GM19397 (cell line): ENCODE measurements at regions not wholly inside any gene's neighbourhood (a gene's known extent, or its start where the extent isn't known, plus 50 kb on each side); places are given as distances from the start of the nearest gene placed in this dataset.

Experiments
- ATAC-seq: cut with Tn5 transposase; IDR thresholded peaks from one replicate; pipeline ENCODE4 v1.9.1; 2021; ENCODE audit warnings: mild to moderate bottlenecking, moderate library complexity; ENCODE audit not compliant: unreplicated experiment

DNA sequence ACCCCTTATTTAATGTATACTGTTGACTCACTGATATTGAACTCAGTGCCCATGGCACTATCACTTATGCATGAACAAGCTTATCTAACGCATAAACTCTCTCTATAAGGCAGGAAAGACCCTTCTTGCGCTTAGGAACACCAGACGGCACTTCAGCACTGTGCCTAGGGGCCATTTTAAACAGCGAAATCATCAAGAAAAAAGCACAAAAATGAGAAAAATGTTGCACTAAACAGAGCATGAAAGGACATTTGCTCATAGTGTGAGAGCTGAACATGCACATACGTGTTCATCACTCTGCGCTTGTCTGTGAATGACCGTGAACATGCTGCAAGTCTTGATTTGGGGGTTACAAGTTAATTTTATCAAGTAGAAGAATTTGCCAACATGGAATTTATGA lies 109.6 kb downstream of the WDR11 start:
- ATAC-seq: no peak

GRCh38 chr10:120961795-120962755 lies 110.9 kb downstream of the WDR11 start:
- ATAC-seq: no peak

GRCh38 chr10:120962756-120963593 lies 111.8 kb downstream of the WDR11 start:
- no peak for ATAC-seq

- ATAC-seq: no peak
Observed at GRCh38 chr10:120963594-120964220, 112.5 kb downstream of the WDR11 start.

- ATAC-seq: no peak
Observed at GRCh38 chr10:120966657-120967045, 115.5 kb downstream of the WDR11 start.

- peak; percentile 63 for ATAC-seq
Observed at GRCh38 chr10:120969219-120969645, 118.1 kb downstream of the WDR11 start.

DNA sequence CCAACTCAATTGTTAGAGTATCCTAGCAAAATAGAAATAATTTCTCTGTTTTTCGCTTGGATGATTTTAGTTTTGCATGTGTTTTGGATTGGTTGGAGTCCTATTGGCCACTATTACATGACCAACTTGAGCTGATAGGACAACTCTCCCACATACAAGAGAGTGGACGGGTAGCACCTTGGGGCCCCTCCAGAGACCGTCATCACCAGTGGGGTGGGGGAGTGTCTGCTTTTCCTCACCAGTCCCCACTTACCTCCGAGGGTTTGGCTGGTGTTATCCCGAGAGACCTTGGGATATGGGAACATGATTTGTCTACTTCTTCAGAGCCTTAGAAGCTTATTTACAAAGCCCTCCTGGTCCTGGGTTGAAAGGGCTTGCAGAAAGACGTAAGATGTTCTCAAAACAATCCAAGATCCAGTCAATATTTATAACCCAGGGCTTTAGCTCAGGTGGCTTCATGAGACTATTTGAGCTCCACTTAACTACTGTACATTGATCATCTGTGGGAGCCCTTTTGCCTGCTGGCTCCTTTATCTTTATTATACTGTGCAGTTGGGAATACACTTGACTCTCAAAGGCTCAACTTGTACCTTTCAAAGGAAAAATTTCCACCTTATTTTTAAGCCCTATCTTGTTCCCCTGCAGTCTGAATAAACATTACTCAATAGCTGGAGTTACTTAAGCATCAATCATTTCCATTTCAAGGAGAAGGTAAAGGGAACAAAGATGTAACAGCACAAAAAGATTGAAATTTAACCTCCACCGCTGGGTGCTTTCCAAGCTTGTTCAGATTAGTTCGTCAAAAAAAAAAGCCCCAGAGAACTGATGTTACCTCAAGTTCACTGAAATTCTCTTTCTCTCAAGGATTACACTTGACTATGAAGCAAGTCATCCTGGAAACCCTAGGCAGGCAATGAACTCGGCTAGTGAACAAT lies 119.7 kb downstream of the WDR11 start:
- ATAC-seq: no peak

DNA sequence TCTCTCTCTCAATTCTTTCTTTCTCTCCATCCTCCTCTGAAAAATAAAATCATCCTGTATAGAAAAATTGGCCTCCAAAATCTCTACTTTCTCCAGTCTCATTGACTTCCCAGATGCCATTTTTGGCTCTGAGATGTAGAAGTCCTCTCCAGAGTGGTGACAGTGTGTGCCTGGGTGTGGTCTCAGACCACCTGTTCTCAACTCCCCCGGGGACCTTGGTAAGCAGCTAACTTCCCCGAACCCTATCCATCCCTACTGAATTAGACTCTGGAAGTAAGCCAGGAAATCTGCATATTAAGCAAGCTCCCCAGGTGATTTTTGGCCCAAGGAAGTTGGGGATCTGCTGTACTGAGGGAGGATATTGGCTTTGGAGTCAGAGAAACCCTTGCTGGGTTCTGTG lies 120.5 kb downstream of the WDR11 start:
- ATAC-seq: no peak

- no peak for ATAC-seq
Observed at GRCh38 chr10:120972259-120972658, 121.1 kb downstream of the WDR11 start.

DNA sequence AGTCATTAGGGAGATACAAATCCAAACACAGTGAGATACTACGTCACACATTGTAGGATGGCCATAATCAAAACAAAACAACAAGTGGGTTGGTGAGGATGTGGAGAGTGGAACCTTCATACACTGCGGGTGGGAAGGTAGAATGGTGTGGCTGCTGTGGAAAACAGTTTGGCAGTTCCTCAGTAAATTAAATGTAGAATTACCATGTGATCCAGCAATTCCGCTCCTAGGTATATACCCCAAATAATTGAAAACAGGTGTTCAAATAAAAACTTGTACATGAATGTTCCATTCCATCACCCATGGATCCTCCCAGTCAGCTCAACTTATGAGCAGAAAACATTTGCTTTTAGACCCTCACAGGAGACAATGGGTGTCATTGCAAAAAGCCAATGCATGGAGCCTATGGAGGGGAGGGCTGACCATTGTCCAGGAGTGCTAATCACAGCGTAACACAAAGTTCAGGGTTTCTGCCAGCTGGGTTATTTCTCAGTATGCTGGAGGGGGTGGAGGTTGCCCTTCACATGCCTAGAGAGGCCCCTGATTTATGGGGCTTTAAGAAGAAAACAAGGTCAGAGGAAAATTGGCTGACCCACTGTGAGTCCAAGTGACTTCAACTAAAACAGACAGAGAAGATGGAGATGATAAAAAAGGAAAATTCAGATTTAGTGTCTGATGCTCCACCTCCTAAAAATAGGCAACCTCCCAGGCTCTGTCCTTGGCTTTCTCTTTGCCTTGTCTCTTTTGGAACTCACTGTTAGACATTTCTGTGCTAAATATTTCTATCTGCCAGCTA lies 124.1 kb downstream of the WDR11 start:
- ATAC-seq: no peak

DNA sequence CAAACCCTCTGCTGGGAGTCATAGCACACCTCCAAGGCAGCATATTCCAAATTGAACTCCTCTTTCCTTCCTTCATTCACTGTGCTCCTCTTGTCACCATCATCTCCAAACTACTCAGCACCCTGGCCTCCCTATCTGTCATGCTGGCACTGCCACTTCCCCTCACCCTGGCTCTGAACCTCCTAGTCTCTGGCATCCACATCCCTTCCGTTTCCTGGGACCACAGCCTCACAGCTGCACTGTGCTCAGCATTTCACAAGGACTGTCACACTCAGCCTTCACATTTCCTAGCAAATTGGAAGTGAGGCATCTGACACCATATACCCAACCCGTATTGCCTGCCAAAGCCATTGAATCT lies 124.7 kb downstream of the WDR11 start:
- ATAC-seq: no peak

DNA sequence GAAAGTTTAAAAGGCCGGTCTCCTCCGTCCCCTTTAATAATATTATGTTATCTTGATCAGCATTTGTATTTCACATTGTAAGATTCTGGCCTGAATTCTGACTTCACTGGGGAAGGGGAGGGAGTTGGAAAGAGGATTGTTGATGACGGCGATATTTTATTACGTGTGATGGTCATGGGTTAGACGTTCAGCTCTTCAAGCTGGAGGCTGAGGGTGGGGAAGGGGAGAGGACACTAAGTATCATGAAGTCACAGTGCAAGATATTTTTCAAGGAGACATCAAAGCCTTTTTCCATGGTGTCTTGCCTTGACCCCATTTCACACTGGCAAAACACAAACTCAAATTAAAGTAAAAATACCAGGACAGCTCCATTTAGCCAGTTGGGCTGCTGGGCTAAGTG lies 126.7 kb downstream of the WDR11 start:
- ATAC-seq: no peak

DNA sequence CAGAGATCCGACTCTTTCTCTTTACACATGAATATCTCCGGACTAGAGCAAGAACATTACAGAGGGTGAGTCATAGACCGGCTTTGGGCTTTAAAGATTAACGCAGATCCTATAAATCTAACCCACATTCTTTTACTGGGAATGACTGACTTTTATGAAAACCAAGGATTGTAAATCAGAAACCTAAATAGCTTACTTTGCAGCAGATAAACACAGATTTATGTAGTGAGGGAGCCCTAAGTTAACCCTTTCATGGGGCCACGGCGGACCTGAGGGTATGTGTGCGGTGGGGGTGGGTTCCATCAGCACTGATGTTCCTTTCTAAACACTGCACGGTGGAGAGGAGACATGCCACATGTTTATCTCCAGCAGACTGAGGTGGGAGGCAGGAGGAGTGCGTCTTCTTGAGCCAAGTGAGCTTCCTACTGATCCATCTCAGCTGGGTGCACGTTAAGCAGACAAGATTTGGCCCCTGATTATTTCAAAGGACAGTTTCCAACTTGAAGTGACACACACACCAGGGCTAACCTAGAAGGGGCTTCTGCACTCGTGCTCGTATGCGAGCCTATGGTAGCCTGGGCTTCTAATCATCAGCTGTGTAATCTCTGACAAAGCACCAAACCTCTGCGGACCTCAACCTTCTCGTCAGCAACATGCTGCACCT lies 127.6 kb downstream of the WDR11 start:
- no peak for ATAC-seq

- ATAC-seq: no peak
Observed at GRCh38 chr10:120979435-120980278, 128.5 kb downstream of the WDR11 start.

DNA sequence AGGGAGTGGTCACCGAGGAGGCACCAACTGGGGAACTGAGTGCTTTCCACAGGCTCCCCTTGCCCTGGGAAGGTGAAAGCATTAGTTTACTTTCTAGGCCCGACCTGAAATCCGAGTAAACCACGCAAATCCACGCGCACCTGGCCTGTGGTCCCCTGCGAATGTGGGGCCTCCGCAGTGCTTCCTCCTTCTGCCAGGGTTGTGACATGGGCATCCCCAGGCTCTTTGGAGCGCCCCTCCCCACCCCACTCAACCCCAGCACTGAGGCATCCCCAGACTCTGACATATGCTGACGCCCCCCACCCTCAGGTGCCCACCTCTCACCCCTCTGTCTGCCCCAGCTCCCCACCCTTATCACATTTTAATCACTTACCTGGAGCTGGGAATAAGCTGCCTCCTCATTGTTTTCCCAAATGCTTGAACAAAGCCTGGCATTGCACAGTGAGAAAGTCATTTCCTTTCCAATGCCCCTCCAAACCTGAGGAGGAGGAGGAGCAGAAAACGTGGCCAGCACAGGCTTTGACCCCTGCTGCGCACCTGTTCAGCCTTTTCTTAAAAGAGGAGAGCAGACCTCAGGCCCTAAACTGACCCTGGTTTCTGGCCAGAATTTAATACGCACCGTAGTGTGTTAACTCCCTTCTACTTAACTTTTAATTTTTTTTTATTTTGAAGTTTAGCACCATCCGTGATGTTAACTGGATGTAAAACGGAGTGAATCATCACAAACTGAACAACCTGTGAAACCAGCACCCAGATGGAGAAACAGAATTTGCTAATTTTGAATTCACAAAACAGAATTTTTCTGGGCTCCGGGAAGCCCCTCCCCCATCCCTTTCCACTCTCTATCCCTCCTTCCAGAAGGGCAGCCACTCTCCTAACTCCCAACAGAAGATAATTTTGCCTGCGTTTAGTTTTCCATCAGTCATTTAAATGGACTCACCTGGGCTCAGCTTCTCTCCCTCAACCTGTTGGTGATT lies 129.4 kb downstream of the WDR11 start:
- ATAC-seq: no peak

- ATAC-seq: no peak
Observed at GRCh38 chr10:120981601-120982391, 130.6 kb downstream of the WDR11 start.
